ENCODE measurements at regions not wholly inside any gene's neighbourhood (a gene's known extent, or its start where the extent isn't known, plus 50 kb on each side); places are given as distances from the start of the nearest gene placed in this dataset.
"Not testable (repeated sequence)": the region's sequence is repeated elsewhere in the genome, so short reads cannot be mapped to it uniquely, and the experiment has no call there.

- not testable (repeated sequence) for TF ChIP-seq EZH2 (IDR thresholded peaks at IDR 0.05; ENCODE audit: low read length, missing control alignments); CTCF (conservative IDR thresholded peaks at IDR 0.05 in 1 of 2, IDR thresholded peaks at IDR 0.05 in 1 of 2; ENCODE audit: low read depth in 1 of 2, low read length in 2 of 2)
These were observed 60.3 kb upstream of the NMU start for GRCh38 chr4:55696424-55696823.
